K562 (cell line): ENCODE measurements at regions not wholly inside any gene's neighbourhood (a gene's known extent, or its start where the extent isn't known, plus 50 kb on each side); places are given as distances from the start of the nearest gene placed in this dataset.

Experiments
- CBFA2T3 ChIP-seq: fragments of 450-650 bp; IDR thresholded peaks from 2 replicates; pipeline ENCODE4 v1.6.1; 2017
- CXXC5 ChIP-seq: fragments of 250-450 bp; sonication (Bioruptor Pico); IDR thresholded peaks from 2 replicates; pipeline ENCODE4 v1.8.0; 2022; ENCODE audit warnings: inconsistent platforms, mild to moderate bottlenecking, moderate library complexity
- HDAC3 ChIP-seq: fragments of 450-650 bp; IDR thresholded peaks from 2 replicates; pipeline ENCODE4 v1.6.1; 2018; ENCODE audit warnings: borderline replicate concordance, mild to moderate bottlenecking, moderate library complexity; ENCODE audit not compliant: partially characterized antibody
- JUND ChIP-seq, 2 experiments: IDR thresholded peaks; 2 replicates in 1 of 2; 3 replicates in 1 of 2; pipeline ENCODE4 v1.6.1; 2011; ENCODE audit warnings: borderline replicate concordance in 2 of 2, low read depth in 2 of 2, low read length in 2 of 2, improper control_type of control experiment in 1 of 2, missing biosample characterization in 1 of 2, missing genetic modification characterization in 1 of 2, missing genetic modification reagents in 1 of 2
- MNT ChIP-seq, 2 experiments: fragments of 450-650 bp; conservative IDR thresholded peaks; 2 replicates each; pipeline ENCODE4 v1.6.1; 2017; ENCODE audit warnings: mild to moderate bottlenecking in 2 of 2, moderate library complexity in 2 of 2
- NR3C1 ChIP-seq: sonication (generic); formaldehyde crosslinking; IDR thresholded peaks from 2 replicates; pipeline ENCODE4 v1.8.1; 2022; ENCODE audit warnings: missing genetic modification reagents
- NRF1 ChIP-seq, 2 experiments: fragments of 450-650 bp; IDR thresholded peaks in 1 of 2; conservative IDR thresholded peaks in 1 of 2; 2 replicates each; pipeline ENCODE4 v1.6.1; 2014; ENCODE audit warnings: mild to moderate bottlenecking in 2 of 2
- PRMT5 ChIP-seq: sonication (generic); formaldehyde crosslinking; IDR thresholded peaks from 2 replicates; pipeline ENCODE4 v1.5.0; 2020; ENCODE audit warnings: missing genetic modification reagents
- PTRF ChIP-seq: fragments of 450-650 bp; IDR thresholded peaks from 2 replicates; pipeline ENCODE4 v1.6.1; 2016; ENCODE audit warnings: mild to moderate bottlenecking, missing genetic modification characterization, missing compliant biosample characterization
- PURB ChIP-seq: sonication (generic); formaldehyde crosslinking; IDR thresholded peaks from 2 replicates; pipeline ENCODE4 v1.9.0; 2021; ENCODE audit warnings: low read depth, mild to moderate bottlenecking, missing genetic modification reagents
- RNF2 ChIP-seq: sonication (generic); IDR thresholded peaks from 2 replicates; pipeline ENCODE4 v1.6.1; 2016
- SMARCE1 ChIP-seq: fragments of 450-650 bp; IDR thresholded peaks from 2 replicates; pipeline ENCODE4 v1.7.1; 2016; ENCODE audit warnings: mild to moderate bottlenecking
- TAL1 ChIP-seq: fragments of 450-650 bp; IDR thresholded peaks from 2 replicates; pipeline ENCODE4 v1.6.1; 2016; ENCODE audit warnings: mild to moderate bottlenecking
- TBL1XR1 ChIP-seq, 2 experiments: IDR thresholded peaks; 2 replicates each; pipeline ENCODE4 v1.6.1; 2012; ENCODE audit warnings: improper control_type of control experiment in 2 of 2, low read length in 2 of 2, mild to moderate bottlenecking in 1 of 2
- TRIM24 ChIP-seq, 2 experiments: fragments of 450-650 bp; IDR thresholded peaks; 2 replicates each; pipeline ENCODE4 v1.6.1; 2016
- VEZF1 ChIP-seq: fragments of 200-800 bp; sonication (Bioruptor generic); IDR thresholded peaks from 2 replicates; pipeline ENCODE4 v1.6.1; 2017; ENCODE audit warnings: missing genetic modification characterization, missing compliant biosample characterization
- ZNF592 ChIP-seq: fragments of 450-650 bp; IDR thresholded peaks from 2 replicates; pipeline ENCODE4 v1.6.1; 2017; ENCODE audit warnings: antibody characterized with exemption, mild to moderate bottlenecking
- ZNF639 ChIP-seq, 2 experiments: fragments of 200-800 bp in 1 of 2; sonication (Bioruptor generic) in 1 of 2; sonication (generic) in 1 of 2; formaldehyde crosslinking in 1 of 2; IDR thresholded peaks in 1 of 2; conservative IDR thresholded peaks in 1 of 2; 2 replicates each; pipeline versions ENCODE4 v1.5.0 to v1.6.1; 2016 to 2020; ENCODE audit warnings: missing compliant biosample characterization in 1 of 2, missing genetic modification characterization in 1 of 2, missing genetic modification reagents in 1 of 2
- ZNF766 ChIP-seq: fragments of 200-800 bp; sonication (Bioruptor generic); conservative IDR thresholded peaks from 2 replicates; pipeline ENCODE4 v1.6.1; 2016; ENCODE audit warnings: missing genetic modification characterization, missing compliant biosample characterization

- TF ChIP-seq ZNF592, result peak; percentile 63; the same call in 1 of the 2 replicates
- TF ChIP-seq TBL1XR1 (IDR thresholded peaks at IDR 0.05; ENCODE audit: low read length in 2 of 2), result peak in 1 of 2 experiments; percentile 84; a peak in 2 of 4 replicates
- peak; percentile 62; the same call in 1 of the 2 replicates for TF ChIP-seq ZNF766 (CRISPR knock-in tag)
- TF ChIP-seq VEZF1 (CRISPR knock-in tag), result peak; percentile 46
- TF ChIP-seq ZNF639 (CRISPR knock-in tag; conservative IDR thresholded peaks at IDR 0.05 in 1 of 2, IDR thresholded peaks at IDR 0.05 in 1 of 2), result peak in 1 of 2 experiments; percentile 72; a peak in 1 of 4 replicates
- TF ChIP-seq TAL1, result peak; percentile 81
- TF ChIP-seq HDAC3, result peak; percentile 82
- TF ChIP-seq PRMT5, result no peak
- peak; percentile 93 for TF ChIP-seq CBFA2T3
- TF ChIP-seq PURB (CRISPR knock-in tag), result no peak
- peak; percentile 45 for TF ChIP-seq RNF2
- no peak for TF ChIP-seq NR3C1
- 0 out of 4 replicates have a peak, but pooled peaks of 1 of the 2 experiments have one; percentile 38 for TF ChIP-seq MNT (conservative IDR thresholded peaks at IDR 0.05)
- TF ChIP-seq JUND (IDR thresholded peaks at IDR 0.05; ENCODE audit: borderline replicate concordance, low read depth, low read length), result peak; percentile 36; the same call in 1 of the 2 replicates
- no peak; the same call in 2 of the 3 replicates for TF ChIP-seq JUND (tag; IDR thresholded peaks at IDR 0.05; ENCODE audit: borderline replicate concordance, low read depth, low read length)
- peak; percentile 49; the same call in 1 of the 2 replicates for TF ChIP-seq CXXC5 (CRISPR knock-in tag)
- TF ChIP-seq SMARCE1, result peak; percentile 67; the same call in 1 of the 2 replicates
- TF ChIP-seq TRIM24 (IDR thresholded peaks at IDR 0.05), result peak in 1 of 2 experiments; percentile 49; a peak in 1 of 4 replicates
- 0 out of 2 replicates have a peak, but pooled peaks have one; percentile 18 for TF ChIP-seq PTRF (tag)
- 0 out of 4 replicates have a peak, but pooled peaks of 1 of the 2 experiments have one; percentile 20 for TF ChIP-seq NRF1 (conservative IDR thresholded peaks at IDR 0.05 in 1 of 2, IDR thresholded peaks at IDR 0.05 in 1 of 2)
These were observed 83.9 kb upstream of the YWHAQ start (continued) for GRCh38 chr2:9714630-9715214.
